ENCODE measurements at regions not wholly inside any gene's neighbourhood (a gene's known extent, or its start where the extent isn't known, plus 50 kb on each side); places are given as distances from the start of the nearest gene placed in this dataset.

DNA sequence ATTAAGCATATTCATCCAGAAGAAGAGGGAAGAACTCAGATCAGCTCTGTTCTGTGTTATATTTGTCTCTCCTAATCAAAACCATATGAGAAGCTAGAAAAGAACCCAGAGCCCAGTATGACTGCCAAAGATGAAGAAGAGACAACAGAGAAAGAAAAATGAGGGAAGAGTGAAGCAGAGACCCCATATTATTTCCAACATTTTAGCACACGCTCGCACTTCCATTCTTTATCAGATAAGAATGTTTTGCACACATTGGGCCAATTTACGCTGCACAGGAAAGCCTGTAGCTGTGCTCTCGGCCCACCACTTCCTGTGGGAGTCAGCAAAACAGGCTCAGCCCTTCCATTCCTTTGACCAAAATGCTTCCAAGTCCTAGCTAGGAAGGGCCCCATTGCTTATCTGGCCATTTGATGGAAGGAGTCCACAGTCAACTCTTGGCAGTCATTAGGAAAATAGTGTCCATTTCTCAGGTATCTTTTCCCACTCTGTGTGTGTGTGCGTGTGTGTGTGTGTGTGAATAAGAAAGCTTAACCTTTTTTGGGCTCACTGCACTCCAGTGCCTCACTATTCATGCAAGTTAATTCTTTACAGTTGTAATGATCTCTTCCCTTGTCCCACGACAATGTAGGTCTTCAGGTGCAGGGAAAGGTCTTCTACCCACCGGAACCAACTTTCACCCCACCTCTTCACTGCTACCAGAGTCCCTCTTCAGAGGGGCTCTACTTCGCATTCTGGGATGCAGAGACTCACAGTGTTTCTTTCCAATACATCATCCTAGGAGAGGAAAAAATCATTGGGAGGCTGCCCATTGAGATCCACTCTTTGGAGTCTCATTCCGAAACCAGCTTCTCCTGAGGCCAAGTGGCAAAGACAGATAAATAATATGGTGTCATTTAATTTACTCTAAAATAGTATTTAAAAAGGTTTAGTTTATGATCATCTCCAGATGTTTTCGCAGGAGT lies 237.5 kb downstream of the COG6 start:
- no peaks in the 10 kb centered on the region for H3K9me3 ChIP-seq (ENCODE audit: insufficient read depth, low read depth, low read length)
- no peak overlapping the region for H3K27ac Mint-ChIP-seq (ENCODE audit: unreplicated experiment)
- DNase-seq (ENCODE audit: low read depth) (no peak), FAIRE-seq (no peak)
- H3K27ac ChIP-seq (ENCODE audit: low read depth, low read length), result no peak overlapping the region
- no peaks in the 10 kb centered on the region for H3K27me3 Mint-ChIP-seq (ENCODE audit: low read depth, unreplicated experiment)
- H3K79me2 ChIP-seq (ENCODE audit: insufficient read depth, low read length), result no peaks in the 10 kb centered on the region
- H3K4me3 ChIP-seq (ENCODE audit: insufficient read depth, low read depth, low read length), result no peak overlapping the region
- H4K20me1 ChIP-seq (ENCODE audit: insufficient read depth, low read length), result no peaks in the 10 kb centered on the region
- H3K36me3 Mint-ChIP-seq (ENCODE audit: low read depth, unreplicated experiment), result no peaks in the 10 kb centered on the region
- H3K9me3 Mint-ChIP-seq (ENCODE audit: unreplicated experiment), result no peaks in the 10 kb centered on the region
- TF ChIP-seq EZH2 (IDR thresholded peaks at IDR 0.05; ENCODE audit: insufficient read depth, low read length), result no peak
- TF ChIP-seq, protein P1, sequence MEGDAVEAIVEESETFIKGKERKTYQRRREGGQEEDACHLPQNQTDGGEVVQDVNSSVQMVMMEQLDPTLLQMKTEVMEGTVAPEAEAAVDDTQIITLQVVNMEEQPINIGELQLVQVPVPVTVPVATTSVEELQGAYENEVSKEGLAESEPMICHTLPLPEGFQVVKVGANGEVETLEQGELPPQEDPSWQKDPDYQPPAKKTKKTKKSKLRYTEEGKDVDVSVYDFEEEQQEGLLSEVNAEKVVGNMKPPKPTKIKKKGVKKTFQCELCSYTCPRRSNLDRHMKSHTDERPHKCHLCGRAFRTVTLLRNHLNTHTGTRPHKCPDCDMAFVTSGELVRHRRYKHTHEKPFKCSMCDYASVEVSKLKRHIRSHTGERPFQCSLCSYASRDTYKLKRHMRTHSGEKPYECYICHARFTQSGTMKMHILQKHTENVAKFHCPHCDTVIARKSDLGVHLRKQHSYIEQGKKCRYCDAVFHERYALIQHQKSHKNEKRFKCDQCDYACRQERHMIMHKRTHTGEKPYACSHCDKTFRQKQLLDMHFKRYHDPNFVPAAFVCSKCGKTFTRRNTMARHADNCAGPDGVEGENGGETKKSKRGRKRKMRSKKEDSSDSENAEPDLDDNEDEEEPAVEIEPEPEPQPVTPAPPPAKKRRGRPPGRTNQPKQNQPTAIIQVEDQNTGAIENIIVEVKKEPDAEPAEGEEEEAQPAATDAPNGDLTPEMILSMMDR (IDR thresholded peaks at IDR 0.05; ENCODE audit: insufficient read depth, low read depth, low read length), result no peak
- H2AFZ ChIP-seq (ENCODE audit: low read depth, low read length), result no peak overlapping the region
- peaks cover 5% of the 10 kb centered on the region for H3K4me1 Mint-ChIP-seq (ENCODE audit: low read depth, unreplicated experiment)
- no peaks in the 10 kb centered on the region for H3K36me3 ChIP-seq (ENCODE audit: insufficient read depth, low read length)
- H3K4me1 ChIP-seq (ENCODE audit: insufficient read depth, low read length), result peaks cover 8% of the 10 kb centered on the region
- H3K4me2 ChIP-seq (ENCODE audit: low read length), result no peak overlapping the region
- no peak overlapping the region for H3K4me3 Mint-ChIP-seq (ENCODE audit: unreplicated experiment)
- no peaks in the 10 kb centered on the region for H3K27me3 ChIP-seq (ENCODE audit: insufficient read depth, low read length)
- H3K9ac ChIP-seq (ENCODE audit: low read length), result no peak overlapping the region

DNA sequence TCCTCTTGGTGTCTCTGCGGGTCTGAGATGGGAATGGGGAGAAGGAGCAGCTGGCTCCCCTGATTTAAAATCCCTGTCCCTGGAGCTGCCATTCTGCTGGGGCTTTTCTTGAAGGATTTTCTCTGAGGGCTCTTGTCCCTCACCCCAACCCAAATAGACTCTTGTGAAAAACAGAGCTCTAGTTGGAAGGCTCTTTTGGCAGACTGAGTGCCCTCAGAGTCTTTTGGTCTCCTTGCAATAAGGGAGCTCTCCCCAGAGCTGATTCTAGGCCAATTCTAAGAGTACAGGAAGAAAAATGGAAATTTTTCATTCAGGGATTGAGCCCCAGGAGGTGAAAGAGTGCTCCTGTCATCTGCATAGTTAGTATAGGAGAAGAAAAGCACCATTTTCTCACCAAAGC lies 238.3 kb downstream of the COG6 start:
- peaks cover 5% of the 10 kb centered on the region for H3K4me1 Mint-ChIP-seq (ENCODE audit: low read depth, unreplicated experiment)
- Histone ChIP-seq H2AFZ (ENCODE audit: low read depth, low read length) (no peak overlapping the region), H3K4me2 (ENCODE audit: low read length) (no peak overlapping the region), H3K27ac (ENCODE audit: low read depth, low read length) (no peak overlapping the region), H3K27me3 (ENCODE audit: insufficient read depth, low read length) (no peaks in the 10 kb centered on the region), H3K36me3 (ENCODE audit: insufficient read depth, low read length) (no peaks in the 10 kb centered on the region), H3K9me3 (ENCODE audit: insufficient read depth, low read depth, low read length) (no peaks in the 10 kb centered on the region), H3K4me1 (ENCODE audit: insufficient read depth, low read length) (peaks cover 7% of the 10 kb centered on the region), H3K4me3 (ENCODE audit: insufficient read depth, low read depth, low read length) (no peak overlapping the region), H3K9ac (ENCODE audit: low read length) (no peak overlapping the region), H3K79me2 (ENCODE audit: insufficient read depth, low read length) (no peaks in the 10 kb centered on the region), H4K20me1 (ENCODE audit: insufficient read depth, low read length) (no peaks in the 10 kb centered on the region)
- TF ChIP-seq, protein P1 (IDR thresholded peaks at IDR 0.05; ENCODE audit: insufficient read depth, low read depth, low read length), result no peak
- no peak for TF ChIP-seq EZH2 (IDR thresholded peaks at IDR 0.05; ENCODE audit: insufficient read depth, low read length)
- no peaks in the 10 kb centered on the region for H3K36me3 Mint-ChIP-seq (ENCODE audit: low read depth, unreplicated experiment)
- no peak for FAIRE-seq
- no peak for DNase-seq (ENCODE audit: low read depth)
- no peaks in the 10 kb centered on the region for H3K9me3 Mint-ChIP-seq (ENCODE audit: unreplicated experiment)
- no peak overlapping the region for H3K27ac Mint-ChIP-seq (ENCODE audit: unreplicated experiment)
- no peaks in the 10 kb centered on the region for H3K27me3 Mint-ChIP-seq (ENCODE audit: low read depth, unreplicated experiment)
- H3K4me3 Mint-ChIP-seq (ENCODE audit: unreplicated experiment), result no peak overlapping the region

DNA sequence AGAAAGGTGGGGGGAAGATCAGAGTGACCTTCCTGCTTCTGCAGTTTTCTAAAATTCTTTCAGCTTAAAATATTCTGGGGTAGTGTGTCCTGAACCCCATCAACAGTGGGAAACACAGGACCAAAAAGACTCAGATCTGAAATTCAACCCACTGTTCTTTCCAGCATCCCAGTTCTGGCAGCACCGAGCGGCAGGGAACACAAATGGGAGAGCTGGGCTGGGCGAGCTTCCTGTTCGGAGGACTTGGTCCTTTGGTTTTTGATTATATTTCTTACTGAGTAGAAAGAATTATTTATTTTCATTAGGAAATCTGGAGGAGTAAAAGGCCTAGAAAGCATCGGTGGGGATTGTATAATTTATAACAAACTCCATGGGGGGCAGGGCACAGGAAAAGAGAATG lies 239.1 kb downstream of the COG6 start:
- no peak for TF ChIP-seq EZH2 (IDR thresholded peaks at IDR 0.05; ENCODE audit: insufficient read depth, low read length)
- TF ChIP-seq, protein P1 (IDR thresholded peaks at IDR 0.05; ENCODE audit: insufficient read depth, low read depth, low read length), result no peak
- Mint-ChIP-seq H3K36me3 (ENCODE audit: low read depth, unreplicated experiment) (no peaks in the 10 kb centered on the region), H3K27ac (ENCODE audit: unreplicated experiment) (no peak overlapping the region), H3K4me3 (ENCODE audit: unreplicated experiment) (no peak overlapping the region), H3K27me3 (ENCODE audit: low read depth, unreplicated experiment) (no peaks in the 10 kb centered on the region), H3K9me3 (ENCODE audit: unreplicated experiment) (no peaks in the 10 kb centered on the region), H3K4me1 (ENCODE audit: low read depth, unreplicated experiment) (peaks cover under 1% of the 10 kb centered on the region)
- Histone ChIP-seq H3K9me3 (ENCODE audit: insufficient read depth, low read depth, low read length) (no peaks in the 10 kb centered on the region), H3K27me3 (ENCODE audit: insufficient read depth, low read length) (no peaks in the 10 kb centered on the region), H3K9ac (ENCODE audit: low read length) (no peak overlapping the region), H3K27ac (ENCODE audit: low read depth, low read length) (no peak overlapping the region), H3K79me2 (ENCODE audit: insufficient read depth, low read length) (no peaks in the 10 kb centered on the region), H2AFZ (ENCODE audit: low read depth, low read length) (no peak overlapping the region), H3K36me3 (ENCODE audit: insufficient read depth, low read length) (no peaks in the 10 kb centered on the region), H3K4me2 (ENCODE audit: low read length) (no peak overlapping the region), H3K4me3 (ENCODE audit: insufficient read depth, low read depth, low read length) (no peak overlapping the region), H4K20me1 (ENCODE audit: insufficient read depth, low read length) (no peaks in the 10 kb centered on the region), H3K4me1 (ENCODE audit: insufficient read depth, low read length) (no peaks in the 10 kb centered on the region)
- FAIRE-seq (no peak), DNase-seq (ENCODE audit: low read depth) (no peak)

Measured in astrocyte (in vitro differentiated cells and primary cell).